Fibroblast of lung (primary cell): ENCODE measurements at regions not wholly inside any gene's neighbourhood (a gene's known extent, or its start where the extent isn't known, plus 50 kb on each side); places are given as distances from the start of the nearest gene placed in this dataset.

Experiments
- DNase-seq, 2 donors: peaks; one replicate each; pipeline versions ENCODE4 v3.0.0 to v3.0.0-alpha.2; 2010; ENCODE audit warnings: low read depth in 2 of 2
- H2AFZ ChIP-seq: 2 replicates; pipeline ENCODE4 v1.5.1; 2012; ENCODE audit warnings: low read length, control low read depth, inconsistent platforms
- H3K27ac ChIP-seq: 2 replicates; pipeline ENCODE4 v1.5.1; 2011; ENCODE audit warnings: low read length, control low read depth; ENCODE audit not compliant: insufficient read depth
- H3K27me3 ChIP-seq: 2 replicates; pipeline ENCODE4 v1.5.1; 2011; ENCODE audit warnings: mild to moderate bottlenecking, low read length; ENCODE audit not compliant: control insufficient read depth, insufficient read depth
- H3K36me3 ChIP-seq: 2 replicates; pipeline ENCODE4 v1.5.1; 2011; ENCODE audit warnings: low read length; ENCODE audit not compliant: control insufficient read depth, insufficient read depth
- H3K4me1 ChIP-seq: 2 replicates; pipeline ENCODE4 v1.5.1; 2011; ENCODE audit warnings: low read length; ENCODE audit not compliant: control insufficient read depth, insufficient read depth; ENCODE audit errors: extremely low read depth
- H3K4me2 ChIP-seq: 2 replicates; pipeline ENCODE4 v1.5.1; 2011; ENCODE audit warnings: low read length, control low read depth; ENCODE audit not compliant: insufficient read depth; ENCODE audit errors: extremely low read depth
- H3K4me3 ChIP-seq, 4 experiments: fragments of 200-600 bp in 1 of 4; sonication (generic) in 1 of 4; replicated peaks in 1 of 4; 2 replicates each; pipeline ENCODE4 v1.5.1; 2011 to 2016; ENCODE audit warnings: low read length in 4 of 4, low read depth in 3 of 4, mild to moderate bottlenecking in 3 of 4, control low read depth in 2 of 4, inconsistent platforms in 1 of 4, mixed read lengths in 1 of 4; ENCODE audit not compliant: insufficient read depth in 1 of 4; ENCODE audit errors: control extremely low read depth in 1 of 4
- H3K79me2 ChIP-seq: 2 replicates; pipeline ENCODE4 v1.5.1; 2012; ENCODE audit warnings: mild to moderate bottlenecking, low read length, inconsistent platforms; ENCODE audit not compliant: control insufficient read depth, insufficient read depth
- H3K9ac ChIP-seq: 2 replicates; pipeline ENCODE4 v1.5.1; 2011; ENCODE audit warnings: mild to moderate bottlenecking, low read length, control low read depth; ENCODE audit not compliant: insufficient read depth
- H3K9me3 ChIP-seq: 2 replicates; pipeline ENCODE4 v1.5.1; 2012; ENCODE audit warnings: low read depth, low read length; ENCODE audit not compliant: control insufficient read depth, insufficient read depth
- H4K20me1 ChIP-seq: 2 replicates; pipeline ENCODE4 v1.5.1; 2011; ENCODE audit warnings: low read length; ENCODE audit not compliant: control insufficient read depth, insufficient read depth; ENCODE audit errors: extremely low read depth
- CTCF ChIP-seq, 2 donors: IDR thresholded peaks in 1 of 2; conservative IDR thresholded peaks in 1 of 2; 1 replicate in 1 of 2; 2 replicates in 1 of 2; pipeline ENCODE4 v1.5.1; 2011 to 2012; ENCODE audit warnings: low read length in 2 of 2, control low read depth in 1 of 2, inconsistent platforms in 1 of 2, low read depth in 1 of 2, mild to moderate bottlenecking in 1 of 2
- EZH2 ChIP-seq: IDR thresholded peaks from 2 replicates; pipeline ENCODE4 v1.5.1; 2012; ENCODE audit warnings: low read length, control low read depth, mild to moderate bottlenecking; ENCODE audit errors: missing control alignments

- H3K27ac ChIP-seq = no peak overlapping the region
- no peaks in the 10 kb centered on the region for H3K79me2 ChIP-seq
- no peaks in the 10 kb centered on the region for H3K36me3 ChIP-seq
- no peak overlapping the region for H3K9ac ChIP-seq
- no peak overlapping the region for H3K4me2 ChIP-seq
- no peak for TF ChIP-seq EZH2
- no peak for TF ChIP-seq CTCF (conservative IDR thresholded peaks at IDR 0.05 in 1 of 2, IDR thresholded peaks at IDR 0.05 in 1 of 2; ENCODE audit: low read depth in 1 of 2, low read length in 2 of 2)
- H3K9me3 ChIP-seq = no peaks in the 10 kb centered on the region
- no peak for DNase-seq
- H3K27me3 ChIP-seq = no peaks in the 10 kb centered on the region
- no peak overlapping the region for H2AFZ ChIP-seq
- H4K20me1 ChIP-seq = no peaks in the 10 kb centered on the region
- H3K4me3 ChIP-seq = no peak overlapping the region
- no peaks in the 10 kb centered on the region for H3K4me1 ChIP-seq
Measured at GRCh38 chr13:100824366-100824765, 149.8 kb upstream of the TMTC4 start.

GRCh38 chr13:100823448-100823847 lies 148.9 kb upstream of the TMTC4 start:
- no peak overlapping the region for H3K4me3 ChIP-seq
- H3K4me1 ChIP-seq = no peaks in the 10 kb centered on the region
- no peak overlapping the region for H3K4me2 ChIP-seq
- H4K20me1 ChIP-seq = no peaks in the 10 kb centered on the region
- no peak overlapping the region for H3K27ac ChIP-seq
- no peak overlapping the region for H2AFZ ChIP-seq
- no peaks in the 10 kb centered on the region for H3K79me2 ChIP-seq
- H3K9me3 ChIP-seq = no peaks in the 10 kb centered on the region
- no peaks in the 10 kb centered on the region for H3K36me3 ChIP-seq
- no peaks in the 10 kb centered on the region for H3K27me3 ChIP-seq
- peak in 1 of 2 donors; percentile 13 for DNase-seq
- H3K9ac ChIP-seq = no peak overlapping the region
- TF ChIP-seq EZH2 (no peak), CTCF (conservative IDR thresholded peaks at IDR 0.05 in 1 of 2, IDR thresholded peaks at IDR 0.05 in 1 of 2; ENCODE audit: low read depth in 1 of 2, low read length in 2 of 2) (no peak)

- no peak for DNase-seq
- H3K27ac ChIP-seq = no peak overlapping the region
- H3K79me2 ChIP-seq = no peaks in the 10 kb centered on the region
Measured at GRCh38 chr13:100822871-100823443, 148.4 kb upstream of the TMTC4 start.

More at GRCh38 chr13:100822871-100823443, 148.4 kb upstream of the TMTC4 start:
- Histone ChIP-seq H3K4me1 (no peaks in the 10 kb centered on the region), H3K9me3 (no peaks in the 10 kb centered on the region), H2AFZ (no peak overlapping the region), H3K4me2 (no peak overlapping the region), H4K20me1 (no peaks in the 10 kb centered on the region), H3K36me3 (no peaks in the 10 kb centered on the region), H3K9ac (no peak overlapping the region), H3K27me3 (no peaks in the 10 kb centered on the region), H3K4me3 (no peak overlapping the region)
- TF ChIP-seq CTCF (conservative IDR thresholded peaks at IDR 0.05 in 1 of 2, IDR thresholded peaks at IDR 0.05 in 1 of 2; ENCODE audit: low read depth in 1 of 2, low read length in 2 of 2) (no peak), EZH2 (no peak)
